ENCODE measurements at regions not wholly inside any gene's neighbourhood (a gene's known extent, or its start where the extent isn't known, plus 50 kb on each side); places are given as distances from the start of the nearest gene placed in this dataset.

GRCh38 chr5:174231956-174232487 is 186.5 kb downstream of the NSG2 start:
- TF ChIP-seq ZNF274 (IDR thresholded peaks at IDR 0.05; ENCODE audit: low read depth, low read length) (no peak), ATF3 (IDR thresholded peaks at IDR 0.05) (no peak), CEBPB (IDR thresholded peaks at IDR 0.05; ENCODE audit: low read depth) (no peak), EZH2 (IDR thresholded peaks at IDR 0.05) (no peak), POLR2AphosphoS5 (IDR thresholded peaks at IDR 0.05; ENCODE audit: low read depth, low read length) (no peak), CTCF (IDR thresholded peaks at IDR 0.05 in 2 of 3, conservative IDR thresholded peaks at IDR 0.05 in 1 of 3; ENCODE audit: borderline replicate concordance in 1 of 3, insufficient read depth in 1 of 3, low read depth in 2 of 3, low read length in 2 of 3) (no peak), MAX (IDR thresholded peaks at IDR 0.05) (no peak), SIN3A (IDR thresholded peaks at IDR 0.05; ENCODE audit: low read depth) (no peak), POLR2A (IDR thresholded peaks at IDR 0.05; ENCODE audit: borderline replicate concordance, extremely low read depth, insufficient read depth, insufficient read length) (no peak), EZH2phosphoT487 (IDR thresholded peaks at IDR 0.05; ENCODE audit: borderline replicate concordance) (no peak)

Measured in HCT116 (cell line).